Thyroid gland (tissue), 4 donors: ENCODE measurements at regions not wholly inside any gene's neighbourhood (a gene's known extent, or its start where the extent isn't known, plus 50 kb on each side); places are given as distances from the start of the nearest gene placed in this dataset.

ENCODE experiments used
- DNase-seq, 2 donors: peaks; one replicate each; pipeline ENCODE4 v3.0.0-alpha.2; 2019
- H3K27ac ChIP-seq, 3 donors: fragments of 200-600 bp; sonication (generic); 1 replicate in 2 of 3; 2 replicates in 1 of 3; pipeline ENCODE4 v1.5.1; 2016 to 2019; ENCODE audit warnings: mild to moderate bottlenecking in 1 of 3, moderate library complexity in 1 of 3
- H3K27me3 ChIP-seq: fragments of 200-600 bp; sonication (generic); one replicate; pipeline ENCODE4 v1.5.1; 2019
- H3K36me3 ChIP-seq, 2 donors: fragments of 200-600 bp; sonication (generic); one replicate each; pipeline ENCODE4 v1.5.1; 2016 to 2019
- H3K4me1 ChIP-seq, 2 donors: fragments of 200-600 bp; sonication (generic); one replicate each; pipeline ENCODE4 v1.5.1; 2017 to 2019
- H3K4me3 ChIP-seq, 3 donors: fragments of 200-600 bp; sonication (generic); replicated peaks in 1 of 3; 1 replicate in 2 of 3; 2 replicates in 1 of 3; pipeline ENCODE4 v1.5.1; 2016; ENCODE audit warnings: mild to moderate bottlenecking in 1 of 3
- H3K9me3 ChIP-seq: fragments of 200-600 bp; sonication (generic); one replicate; pipeline ENCODE4 v1.5.1; 2017
- POLR2A ChIP-seq, 2 donors: fragments of 450-650 bp; IDR thresholded peaks; one replicate each; pipeline ENCODE4 v1.6.1; 2017; ENCODE audit warnings: antibody characterized with exemption in 2 of 2, mild to moderate bottlenecking in 2 of 2, moderate library complexity in 1 of 2
- WGBS, 2 donors: methylation state at CpG; one replicate each; pipeline ENCODE4 v1.1.5; 2017; 5-methylcytosine and 5-hydroxymethylcytosine counted together
- intact Hi-C: fragments of 100-400 bp; cut with DNase I; formaldehyde crosslinking; loops from one replicate; pipeline ENCODE4 v1.15.1; 2023
- TF ChIP-seq, protein P1 (sequence below), 6 experiments: fragments of 200-600 bp in 3 of 6; fragments of 450-650 bp in 3 of 6; sonication (generic) in 3 of 6; IDR thresholded peaks; one replicate each; pipeline ENCODE4 v1.5.1; 2016 to 2019; ENCODE audit warnings: antibody characterized with exemption in 6 of 6, mild to moderate bottlenecking in 2 of 6, inconsistent platforms in 1 of 6, moderate library complexity in 1 of 6

- no peak overlapping the region for H3K4me3 ChIP-seq
- no peak for DNase-seq
- H3K4me1 ChIP-seq = no peaks in the 10 kb centered on the region
- H3K27me3 ChIP-seq = no peaks in the 10 kb centered on the region
- 94% methylated on average over 6 of the region's 6 CpGs for WGBS, 2 donors
- H3K27ac ChIP-seq = no peak overlapping the region
- intact Hi-C loops = no loop called here
- H3K36me3 ChIP-seq = no peaks in the 10 kb centered on the region
- TF ChIP-seq POLR2A (IDR thresholded peaks at IDR 0.05) = no peak
- TF ChIP-seq, protein P1, sequence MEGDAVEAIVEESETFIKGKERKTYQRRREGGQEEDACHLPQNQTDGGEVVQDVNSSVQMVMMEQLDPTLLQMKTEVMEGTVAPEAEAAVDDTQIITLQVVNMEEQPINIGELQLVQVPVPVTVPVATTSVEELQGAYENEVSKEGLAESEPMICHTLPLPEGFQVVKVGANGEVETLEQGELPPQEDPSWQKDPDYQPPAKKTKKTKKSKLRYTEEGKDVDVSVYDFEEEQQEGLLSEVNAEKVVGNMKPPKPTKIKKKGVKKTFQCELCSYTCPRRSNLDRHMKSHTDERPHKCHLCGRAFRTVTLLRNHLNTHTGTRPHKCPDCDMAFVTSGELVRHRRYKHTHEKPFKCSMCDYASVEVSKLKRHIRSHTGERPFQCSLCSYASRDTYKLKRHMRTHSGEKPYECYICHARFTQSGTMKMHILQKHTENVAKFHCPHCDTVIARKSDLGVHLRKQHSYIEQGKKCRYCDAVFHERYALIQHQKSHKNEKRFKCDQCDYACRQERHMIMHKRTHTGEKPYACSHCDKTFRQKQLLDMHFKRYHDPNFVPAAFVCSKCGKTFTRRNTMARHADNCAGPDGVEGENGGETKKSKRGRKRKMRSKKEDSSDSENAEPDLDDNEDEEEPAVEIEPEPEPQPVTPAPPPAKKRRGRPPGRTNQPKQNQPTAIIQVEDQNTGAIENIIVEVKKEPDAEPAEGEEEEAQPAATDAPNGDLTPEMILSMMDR (IDR thresholded peaks at IDR 0.05) = no peak
- H3K9me3 ChIP-seq = no peaks in the 10 kb centered on the region
Observed at GRCh38 chr6:84551797-84552196, 212.6 kb downstream of the TBX18 start.

- TF ChIP-seq, protein P1 (IDR thresholded peaks at IDR 0.05) = no peak
- TF ChIP-seq POLR2A (IDR thresholded peaks at IDR 0.05) = no peak
- H3K27me3 ChIP-seq = no peaks in the 10 kb centered on the region
- H3K9me3 ChIP-seq = no peaks in the 10 kb centered on the region
- H3K4me3 ChIP-seq = no peak overlapping the region
- no peaks in the 10 kb centered on the region for H3K36me3 ChIP-seq
- 82 to 85% methylated on average over 4 of the region's 4 CpGs for WGBS, 2 donors
- intact Hi-C loops = no loop called here
- no peak overlapping the region for H3K27ac ChIP-seq
- no peak for DNase-seq
- no peaks in the 10 kb centered on the region for H3K4me1 ChIP-seq
Observed at GRCh38 chr6:84549917-84550316, 214.5 kb downstream of the TBX18 start.

DNA sequence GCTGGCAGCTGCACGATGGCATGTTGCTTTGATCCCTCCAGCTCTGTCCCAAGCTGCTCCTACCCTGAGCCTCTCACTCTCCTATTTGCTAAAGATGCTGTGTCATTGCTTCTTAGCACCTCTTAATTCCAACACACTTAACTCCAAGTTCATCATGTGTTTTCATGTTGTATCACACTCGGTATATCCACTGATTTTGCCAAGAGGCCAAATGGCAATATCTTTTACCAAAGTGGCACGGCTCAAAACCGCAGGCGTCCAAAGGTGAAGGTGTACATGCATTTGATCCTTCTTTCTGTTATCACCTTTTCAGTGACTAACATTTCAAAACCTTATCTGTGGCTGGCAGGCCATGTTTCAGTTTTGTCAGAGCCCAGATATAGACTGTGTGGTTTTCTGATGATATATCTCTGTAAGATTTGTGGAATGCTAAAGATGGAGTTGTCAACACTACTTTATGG is 217.0 kb downstream of the TBX18 start:
- no peaks in the 10 kb centered on the region for H3K27me3 ChIP-seq
- no peak overlapping the region for H3K4me3 ChIP-seq
- TF ChIP-seq, protein P1 (IDR thresholded peaks at IDR 0.05) = no peak
- TF ChIP-seq POLR2A (IDR thresholded peaks at IDR 0.05) = no peak
- no peak overlapping the region for H3K27ac ChIP-seq
- no peaks in the 10 kb centered on the region for H3K36me3 ChIP-seq
- no peaks in the 10 kb centered on the region for H3K9me3 ChIP-seq
- DNase-seq = no peak
- whole genome bisulfite sequencing, 2 donors = 70 to 76% methylated on average over 5 of the region's 5 CpGs
- H3K4me1 ChIP-seq = no peaks in the 10 kb centered on the region
- intact Hi-C loops = no loop called here

- intact Hi-C loops = no loop called here
- Histone ChIP-seq H3K27ac (no peak overlapping the region), H3K4me3 (no peak overlapping the region), H3K36me3 (no peaks in the 10 kb centered on the region), H3K4me1 (no peaks in the 10 kb centered on the region), H3K9me3 (no peaks in the 10 kb centered on the region), H3K27me3 (no peaks in the 10 kb centered on the region)
- no peak for TF ChIP-seq POLR2A (IDR thresholded peaks at IDR 0.05)
- TF ChIP-seq, protein P1 (IDR thresholded peaks at IDR 0.05) = no peak
- 37 to 44% methylated on average over 9 of the region's 9 CpGs for WGBS, 2 donors
- no peak for DNase-seq
Observed at GRCh38 chr6:84546427-84546914, 217.9 kb downstream of the TBX18 start.

- DNase-seq = no peak
- no peaks in the 10 kb centered on the region for H3K36me3 ChIP-seq
- no peaks in the 10 kb centered on the region for H3K9me3 ChIP-seq
- no peaks in the 10 kb centered on the region for H3K4me1 ChIP-seq
- H3K27ac ChIP-seq = no peak overlapping the region
- no peak for TF ChIP-seq POLR2A (IDR thresholded peaks at IDR 0.05)
- TF ChIP-seq, protein P1 (IDR thresholded peaks at IDR 0.05) = no peak
- 49 to 59% methylated on average over 4 of the region's 4 CpGs for WGBS, 2 donors
- H3K27me3 ChIP-seq = no peaks in the 10 kb centered on the region
- intact Hi-C loops = no loop called here
- H3K4me3 ChIP-seq = no peak overlapping the region
Observed at GRCh38 chr6:84539122-84539856, 225.1 kb downstream of the TBX18 start.
